Stimulated activated naive B cell treated with anti-CD40 and anti-IgM and Interleukin-4, amounts not matched to agents 10 μg/mL and 1 μg/mL and 100 μg/mL, for 72 hours (primary cell): ENCODE measurements at regions not wholly inside any gene's neighbourhood (a gene's known extent, or its start where the extent isn't known, plus 50 kb on each side); places are given as distances from the start of the nearest gene placed in this dataset.
"Not testable (repeated sequence)": the region's sequence is repeated elsewhere in the genome, so short reads cannot be mapped to it uniquely, and the experiment has no call there.

Source experiments
- ATAC-seq, 2 donors: fragments of 150-1000 bp; cut with Tn5 transposase; replicated peaks; 2 replicates each; pipeline ENCODE4 v1.10.0; 2021; ENCODE audit warnings: moderate library complexity in 1 of 2
- DNase-seq: peaks from one replicate; pipeline ENCODE4 v3.0.0; 2021
- H3K27ac Mint-ChIP-seq: one replicate; pipeline ENCODE4 v1.8.0; 2022; ENCODE audit warnings: mild to moderate bottlenecking, mixed read lengths
- H3K27me3 Mint-ChIP-seq, 2 donors: one replicate each; pipeline ENCODE4 v1.8.0; 2022; ENCODE audit warnings: mixed read lengths in 2 of 2
- H3K36me3 Mint-ChIP-seq, 2 donors: one replicate each; pipeline ENCODE4 v1.8.0; 2022; ENCODE audit warnings: mixed read lengths in 2 of 2, mild to moderate bottlenecking in 1 of 2
- H3K4me1 Mint-ChIP-seq, 2 donors: one replicate each; pipeline ENCODE4 v1.8.0; 2022; ENCODE audit warnings: mixed read lengths in 2 of 2, mild to moderate bottlenecking in 1 of 2
- H3K4me3 Mint-ChIP-seq, 2 donors: one replicate each; pipeline ENCODE4 v1.8.0; 2022; ENCODE audit warnings: mild to moderate bottlenecking in 2 of 2, mixed read lengths in 2 of 2, moderate library complexity in 1 of 2
- H3K9me3 Mint-ChIP-seq, 2 donors: one replicate each; pipeline ENCODE4 v1.8.0; 2022; ENCODE audit warnings: mixed read lengths in 2 of 2, mild to moderate bottlenecking in 1 of 2

GRCh38 chr2:87405531-87406216, 342.2 kb upstream of the PLGLB2 start:
- H3K4me3 Mint-ChIP-seq = not testable (repeated sequence)

GRCh38 chr2:87406406-87407175, 341.3 kb upstream of the PLGLB2 start:
- not testable (repeated sequence) for H3K9me3 Mint-ChIP-seq, H3K27ac Mint-ChIP-seq

More at GRCh38 chr2:87405531-87406216, 342.2 kb upstream of the PLGLB2 start:
- H3K36me3 Mint-ChIP-seq, H3K27me3 Mint-ChIP-seq, H3K27ac Mint-ChIP-seq, H3K4me1 Mint-ChIP-seq, H3K9me3 Mint-ChIP-seq, ATAC-seq, DNase-seq: not testable (repeated sequence)

DNA sequence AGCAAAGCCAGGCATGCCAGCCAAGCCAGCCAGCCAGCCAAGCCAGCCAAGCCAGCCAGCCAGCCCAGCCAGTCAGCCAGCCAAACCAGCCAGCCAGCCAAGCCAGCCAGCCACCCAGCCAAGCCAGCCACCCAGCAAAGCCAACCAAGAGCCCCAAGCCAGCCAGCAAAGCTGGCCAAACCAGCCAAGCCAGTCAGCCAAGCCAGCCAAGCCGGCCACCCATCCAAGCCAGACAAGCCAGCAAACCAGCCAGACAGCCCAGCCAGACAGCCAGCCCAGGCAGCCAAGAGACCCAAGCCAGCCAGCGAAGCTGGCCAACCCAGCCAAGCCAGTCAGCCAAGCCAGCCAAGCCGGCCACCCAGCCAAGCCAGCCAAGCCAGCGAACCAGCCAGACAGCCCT, 338.3 kb upstream of the PLGLB2 start:
- not testable (repeated sequence) for H3K27ac Mint-ChIP-seq, H3K9me3 Mint-ChIP-seq, H3K36me3 Mint-ChIP-seq, H3K4me3 Mint-ChIP-seq, ATAC-seq, H3K4me1 Mint-ChIP-seq, DNase-seq, H3K27me3 Mint-ChIP-seq

More at GRCh38 chr2:87406406-87407175, 341.3 kb upstream of the PLGLB2 start:
- not testable (repeated sequence) for H3K27me3 Mint-ChIP-seq, ATAC-seq, DNase-seq, H3K4me1 Mint-ChIP-seq, H3K4me3 Mint-ChIP-seq, H3K36me3 Mint-ChIP-seq

- ATAC-seq, H3K4me1 Mint-ChIP-seq, H3K36me3 Mint-ChIP-seq, H3K27me3 Mint-ChIP-seq, H3K9me3 Mint-ChIP-seq, H3K27ac Mint-ChIP-seq, DNase-seq, H3K4me3 Mint-ChIP-seq: not testable (repeated sequence)
Measured at GRCh38 chr2:87410371-87410770, 337.5 kb upstream of the PLGLB2 start.

DNA sequence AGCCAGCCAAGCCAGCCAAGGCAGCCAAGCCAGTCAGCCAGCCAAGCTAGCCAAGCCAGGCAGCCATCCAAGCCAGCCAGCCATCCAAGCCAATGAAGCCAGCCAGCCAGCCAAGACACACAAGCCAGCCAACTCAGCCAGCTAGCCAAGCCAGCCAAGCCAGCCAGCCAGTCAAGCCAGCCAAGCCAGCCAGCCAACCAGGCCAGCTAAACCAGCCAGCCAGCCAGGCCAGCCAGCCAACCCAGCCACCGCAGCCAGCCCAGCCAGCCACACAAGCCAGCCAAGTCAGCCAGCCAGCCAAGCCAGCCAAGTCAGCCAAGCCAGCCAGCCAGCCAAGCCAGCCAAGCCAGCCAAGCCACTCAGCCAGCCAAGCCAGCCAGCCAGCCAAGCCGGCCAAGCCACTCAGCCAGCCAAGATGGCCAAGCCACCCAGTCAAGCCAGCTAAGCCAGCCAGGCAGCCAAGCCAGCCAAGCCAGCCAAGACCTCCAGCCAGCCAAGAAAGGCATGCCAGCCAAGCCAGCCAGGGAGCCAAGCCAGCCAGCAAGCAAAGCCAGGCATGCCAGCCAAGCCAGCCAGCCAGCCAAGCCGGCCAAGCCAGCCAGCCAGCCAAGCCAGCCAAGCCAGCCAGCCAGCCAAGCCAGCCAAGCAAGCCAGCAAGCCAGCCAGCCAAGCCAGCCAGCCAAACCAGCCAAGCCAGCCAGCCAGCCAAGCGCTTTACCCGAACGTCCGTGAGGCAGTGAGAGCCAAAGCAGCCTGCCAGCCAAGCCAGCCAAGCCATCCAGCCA, 335.7 kb upstream of the PLGLB2 start:
- not testable (repeated sequence) for H3K4me3 Mint-ChIP-seq, H3K27me3 Mint-ChIP-seq, DNase-seq, H3K9me3 Mint-ChIP-seq, H3K4me1 Mint-ChIP-seq, H3K36me3 Mint-ChIP-seq, H3K27ac Mint-ChIP-seq, ATAC-seq

- H3K4me3 Mint-ChIP-seq, H3K36me3 Mint-ChIP-seq: not testable (repeated sequence)
Measured at GRCh38 chr2:87414331-87414730, 333.6 kb upstream of the PLGLB2 start.

GRCh38 chr2:87414795-87415570, 332.9 kb upstream of the PLGLB2 start:
- not testable (repeated sequence) for H3K4me1 Mint-ChIP-seq

More at GRCh38 chr2:87414331-87414730, 333.6 kb upstream of the PLGLB2 start:
- DNase-seq, H3K27me3 Mint-ChIP-seq, H3K4me1 Mint-ChIP-seq, H3K9me3 Mint-ChIP-seq, H3K27ac Mint-ChIP-seq, ATAC-seq: not testable (repeated sequence)

DNA sequence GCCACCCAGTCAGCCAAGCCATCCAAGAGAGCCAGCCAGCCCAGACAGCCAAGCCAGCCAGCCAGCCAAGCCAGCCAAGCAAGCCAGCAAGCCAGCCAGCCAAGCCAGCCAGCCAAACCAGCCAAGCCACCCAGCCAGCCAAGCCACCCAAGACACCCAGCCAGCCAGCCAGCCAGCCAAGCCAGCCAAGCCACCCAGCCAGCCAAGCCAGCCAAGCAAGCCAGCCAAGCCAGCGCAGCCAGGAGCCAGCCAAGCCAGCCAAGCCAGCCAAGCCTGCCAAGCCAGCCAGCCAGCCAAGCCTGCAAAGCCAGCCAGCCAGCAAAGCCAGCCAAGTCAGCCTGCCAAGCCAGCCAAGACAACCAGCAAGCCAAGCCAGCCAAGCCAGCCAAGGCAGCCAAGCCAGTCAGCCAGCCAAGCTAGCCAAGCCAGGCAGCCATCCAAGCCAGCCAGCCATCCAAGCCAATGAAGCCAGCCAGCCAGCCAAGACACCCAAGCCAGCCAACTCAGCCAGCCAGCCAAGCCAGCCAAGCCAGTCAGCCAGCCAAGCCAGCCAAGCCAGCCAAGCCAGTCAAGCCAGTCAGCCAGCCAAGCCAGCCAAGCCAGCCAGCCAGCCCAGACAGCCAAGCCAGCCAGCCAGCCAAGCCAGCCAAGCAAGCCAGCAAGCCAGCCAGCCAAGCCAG, 332.2 kb upstream of the PLGLB2 start:
- not testable (repeated sequence) for H3K27ac Mint-ChIP-seq, H3K27me3 Mint-ChIP-seq, H3K9me3 Mint-ChIP-seq, H3K4me3 Mint-ChIP-seq, ATAC-seq, H3K4me1 Mint-ChIP-seq, DNase-seq, H3K36me3 Mint-ChIP-seq

More at GRCh38 chr2:87414795-87415570, 332.9 kb upstream of the PLGLB2 start:
- not testable (repeated sequence) for ATAC-seq, H3K27ac Mint-ChIP-seq, H3K27me3 Mint-ChIP-seq, H3K9me3 Mint-ChIP-seq, DNase-seq, H3K36me3 Mint-ChIP-seq, H3K4me3 Mint-ChIP-seq

DNA sequence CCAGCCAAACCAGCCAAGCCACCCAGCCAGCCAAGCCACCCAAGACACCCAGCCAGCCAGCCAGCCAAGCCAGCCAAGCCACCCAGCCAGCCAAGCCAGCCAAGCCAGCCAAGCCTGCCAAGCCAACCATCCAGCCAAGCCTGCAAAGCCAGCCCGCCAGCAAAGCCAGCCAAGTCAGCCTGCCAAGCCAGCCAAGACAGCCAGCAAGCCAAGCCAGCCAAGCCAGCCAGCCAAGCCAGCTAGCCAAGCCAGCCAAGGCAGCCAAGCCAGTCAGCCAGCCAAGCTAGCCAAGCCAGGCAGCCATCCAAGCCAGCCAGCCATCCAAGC, 331.7 kb upstream of the PLGLB2 start:
- H3K27me3 Mint-ChIP-seq, DNase-seq, H3K36me3 Mint-ChIP-seq, H3K9me3 Mint-ChIP-seq, H3K27ac Mint-ChIP-seq, H3K4me1 Mint-ChIP-seq, ATAC-seq, H3K4me3 Mint-ChIP-seq: not testable (repeated sequence)

DNA sequence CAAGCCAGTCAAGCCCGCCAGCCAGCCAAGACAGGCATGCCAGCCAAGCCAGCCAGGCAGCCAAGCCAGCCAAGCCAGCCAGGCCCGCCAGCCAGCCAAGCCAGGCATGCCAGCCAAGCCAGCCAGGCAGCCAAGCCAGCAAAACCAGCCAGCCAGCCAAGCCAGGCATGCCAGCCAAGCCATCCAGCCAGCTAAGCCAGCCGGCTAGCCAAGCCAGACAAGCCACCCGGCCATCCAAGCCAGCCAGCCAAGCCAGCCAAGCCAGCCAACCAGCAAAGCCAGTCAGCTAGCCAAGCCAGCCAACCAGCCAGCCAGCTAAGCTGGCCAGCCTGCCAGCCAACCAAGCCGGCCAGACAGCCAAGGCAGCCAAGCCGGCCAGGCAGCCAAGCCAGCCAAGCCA, 330.7 kb upstream of the PLGLB2 start:
- not testable (repeated sequence) for H3K4me3 Mint-ChIP-seq, H3K4me1 Mint-ChIP-seq, H3K36me3 Mint-ChIP-seq, DNase-seq, H3K27ac Mint-ChIP-seq, H3K27me3 Mint-ChIP-seq, H3K9me3 Mint-ChIP-seq, ATAC-seq

GRCh38 chr2:87417742-87418567, 329.9 kb upstream of the PLGLB2 start:
- not testable (repeated sequence) for H3K36me3 Mint-ChIP-seq, H3K4me1 Mint-ChIP-seq, H3K4me3 Mint-ChIP-seq, DNase-seq, H3K27ac Mint-ChIP-seq, H3K27me3 Mint-ChIP-seq, ATAC-seq, H3K9me3 Mint-ChIP-seq

GRCh38 chr2:87418823-87419822, 328.8 kb upstream of the PLGLB2 start:
- not testable (repeated sequence) for H3K9me3 Mint-ChIP-seq, H3K4me1 Mint-ChIP-seq, ATAC-seq, H3K4me3 Mint-ChIP-seq, H3K27ac Mint-ChIP-seq, H3K27me3 Mint-ChIP-seq, H3K36me3 Mint-ChIP-seq, DNase-seq
